Left kidney (tissue), 1 donor: ENCODE measurements at regions not wholly inside any gene's neighbourhood (a gene's known extent, or its start where the extent isn't known, plus 50 kb on each side); places are given as distances from the start of the nearest gene placed in this dataset.

Experiments used
- DNase-seq: peaks from one replicate; pipeline ENCODE4 v3.0.0-alpha.2; 2013

GRCh38 chr2:14285812-14286211, 346.7 kb upstream of the LRATD1 start:
- no peak for DNase-seq

- DNase-seq: no peak
These were observed 344.5 kb upstream of the LRATD1 start for GRCh38 chr2:14288016-14288415.

- no peak for DNase-seq
These were observed 339.6 kb upstream of the LRATD1 start for GRCh38 chr2:14292964-14293363.

- no peak for DNase-seq
These were observed 335.2 kb upstream of the LRATD1 start for GRCh38 chr2:14297340-14297739.

- DNase-seq: no peak
These were observed 334.6 kb upstream of the LRATD1 start for GRCh38 chr2:14297906-14298305.

GRCh38 chr2:14301331-14301730, 331.2 kb upstream of the LRATD1 start:
- no peak for DNase-seq

GRCh38 chr2:14303366-14304115, 329.0 kb upstream of the LRATD1 start:
- no peak for DNase-seq

GRCh38 chr2:14304326-14304725, 328.2 kb upstream of the LRATD1 start:
- DNase-seq: no peak

GRCh38 chr2:14306268-14306861, 326.2 kb upstream of the LRATD1 start:
- no peak for DNase-seq

GRCh38 chr2:14313341-14313740, 319.2 kb upstream of the LRATD1 start:
- no peak for DNase-seq

- DNase-seq: no peak
These were observed 315.9 kb upstream of the LRATD1 start for GRCh38 chr2:14316594-14316993.

- DNase-seq: no peak
These were observed 311.2 kb upstream of the LRATD1 start for GRCh38 chr2:14321357-14321756.

- no peak for DNase-seq
These were observed 310.2 kb upstream of the LRATD1 start for GRCh38 chr2:14322306-14322705.

GRCh38 chr2:14324308-14324707, 308.2 kb upstream of the LRATD1 start:
- DNase-seq: no peak

- DNase-seq: no peak
These were observed 301.6 kb upstream of the LRATD1 start for GRCh38 chr2:14330884-14331283.

GRCh38 chr2:14336759-14337382, 295.6 kb upstream of the LRATD1 start:
- no peak for DNase-seq

GRCh38 chr2:14340703-14341102, 291.8 kb upstream of the LRATD1 start:
- DNase-seq: no peak

- DNase-seq: no peak
These were observed 290.2 kb upstream of the LRATD1 start for GRCh38 chr2:14342313-14342712.

GRCh38 chr2:14344355-14344754, 288.2 kb upstream of the LRATD1 start:
- DNase-seq: no peak

- no peak for DNase-seq
These were observed 284.3 kb upstream of the LRATD1 start for GRCh38 chr2:14348247-14348646.

- DNase-seq: no peak
These were observed 281.7 kb upstream of the LRATD1 start for GRCh38 chr2:14350856-14351255.

- no peak for DNase-seq
These were observed 280.4 kb upstream of the LRATD1 start for GRCh38 chr2:14352067-14352466.

GRCh38 chr2:14354231-14354630, 278.3 kb upstream of the LRATD1 start:
- DNase-seq: no peak

- no peak for DNase-seq
These were observed 277.4 kb upstream of the LRATD1 start for GRCh38 chr2:14355102-14355501.
